MM.1S (cell line): ENCODE measurements at regions not wholly inside any gene's neighbourhood (a gene's known extent, or its start where the extent isn't known, plus 50 kb on each side); places are given as distances from the start of the nearest gene placed in this dataset.

Source experiments
- DNase-seq: peaks from one replicate; pipeline ENCODE4 v3.0.0-alpha.2; 2015
- H2AFZ ChIP-seq: fragments of 300-600 bp; sonication (generic); 2 replicates; pipeline ENCODE4 v1.6.0; 2016; ENCODE audit warnings: antibody characterized with exemption, low read length
- H3F3A ChIP-seq: fragments of 300-600 bp; sonication (generic); 2 replicates; pipeline ENCODE4 v1.6.1; 2016; ENCODE audit warnings: mild to moderate bottlenecking, antibody characterized with exemption, low read length, moderate library complexity, mixed read lengths; ENCODE audit not compliant: insufficient read depth
- H3K27ac ChIP-seq: fragments of 300-600 bp; sonication (generic); 2 replicates; pipeline ENCODE4 v1.5.1; 2016; ENCODE audit warnings: mild to moderate bottlenecking, low read length
- H3K27me3 ChIP-seq: fragments of 300-600 bp; sonication (generic); replicated peaks from 2 replicates; pipeline ENCODE4 v1.6.0; 2016; ENCODE audit warnings: low read length; ENCODE audit not compliant: insufficient read depth
- H3K36me3 ChIP-seq: fragments of 300-600 bp; sonication (generic); replicated peaks from 2 replicates; pipeline ENCODE4 v1.6.1; 2016; ENCODE audit warnings: mild to moderate bottlenecking, low read length, mixed read lengths; ENCODE audit not compliant: insufficient read depth
- H3K4me1 ChIP-seq: fragments of 300-600 bp; sonication (generic); 2 replicates; pipeline ENCODE4 v1.6.1; 2016; ENCODE audit warnings: low read length, mixed read lengths
- H3K4me2 ChIP-seq: fragments of 300-600 bp; sonication (generic); 2 replicates; pipeline ENCODE4 v1.6.0; 2016; ENCODE audit warnings: low read depth, low read length
- H3K4me3 ChIP-seq: fragments of 300-600 bp; sonication (generic); 2 replicates; pipeline ENCODE4 v1.5.1; 2016; ENCODE audit warnings: low read length, mixed read lengths
- H3K79me2 ChIP-seq: fragments of 300-600 bp; sonication (generic); 2 replicates; pipeline ENCODE4 v1.6.1; 2016; ENCODE audit warnings: mixed run types, low read length, mixed read lengths
- H3K9ac ChIP-seq: fragments of 300-600 bp; sonication (generic); 2 replicates; pipeline ENCODE4 v1.6.1; 2016; ENCODE audit warnings: low read length, mixed read lengths
- H3K9me2 ChIP-seq: fragments of 300-600 bp; sonication (generic); replicated peaks from 2 replicates; pipeline ENCODE4 v1.6.1; 2016; ENCODE audit warnings: mild to moderate bottlenecking, low read length, mixed read lengths; ENCODE audit not compliant: insufficient read depth
- H3K9me3 ChIP-seq: fragments of 300-600 bp; sonication (generic); replicated peaks from 2 replicates; pipeline ENCODE4 v1.6.1; 2016; ENCODE audit warnings: mild to moderate bottlenecking, low read length, mixed read lengths; ENCODE audit not compliant: insufficient read depth
- H4K20me1 ChIP-seq: fragments of 300-600 bp; sonication (generic); 2 replicates; pipeline ENCODE4 v1.6.1; 2016; ENCODE audit warnings: mild to moderate bottlenecking, low read length, moderate library complexity, mixed read lengths; ENCODE audit not compliant: insufficient read depth
- EZH2 ChIP-seq: fragments of 300-600 bp; sonication (generic); optimal IDR thresholded peaks from 2 replicates; pipeline ENCODE3; 2017; ENCODE audit warnings: low read depth, mild to moderate bottlenecking, antibody characterized with exemption, low read length, mixed read lengths
- EZH2phosphoT487 ChIP-seq: fragments of 300-600 bp; sonication (generic); IDR thresholded peaks from 2 replicates; pipeline ENCODE4 v1.6.1; 2018; ENCODE audit warnings: antibody characterized with exemption, low read length
- TF ChIP-seq, protein P1 (sequence below): fragments of 300-600 bp; sonication (generic); IDR thresholded peaks from 2 replicates; pipeline ENCODE4 v1.5.1; 2016; ENCODE audit warnings: antibody characterized with exemption, low read length, mixed read lengths

DNA sequence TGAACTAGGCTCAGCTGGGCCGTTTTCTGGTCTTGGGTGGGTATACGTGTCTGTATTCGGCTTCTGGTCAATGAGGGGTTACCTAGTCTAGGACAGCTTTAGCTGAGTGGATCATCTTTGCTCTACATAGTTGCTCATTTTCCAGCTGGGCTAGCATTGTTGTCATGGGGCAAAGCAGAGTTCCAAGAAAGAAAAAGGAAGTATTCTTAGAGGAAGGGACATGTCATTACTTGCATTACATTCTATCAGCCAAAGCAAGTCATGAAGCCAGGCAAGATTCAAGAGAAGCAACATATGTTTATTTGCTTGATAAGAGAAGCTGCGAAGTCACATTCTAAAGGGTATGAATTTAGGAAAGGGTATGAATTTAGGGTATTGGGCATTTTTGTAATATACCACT lies 396.5 kb downstream of the ZNF608 start:
- H3K27me3 ChIP-seq: no peaks in the 10 kb centered on the region
- no peak overlapping the region for H3K27ac ChIP-seq
- no peaks in the 10 kb centered on the region for H4K20me1 ChIP-seq
- no peak overlapping the region for H3K4me3 ChIP-seq
- TF ChIP-seq EZH2phosphoT487 (no peak), EZH2 (no peak)
- TF ChIP-seq, protein P1, sequence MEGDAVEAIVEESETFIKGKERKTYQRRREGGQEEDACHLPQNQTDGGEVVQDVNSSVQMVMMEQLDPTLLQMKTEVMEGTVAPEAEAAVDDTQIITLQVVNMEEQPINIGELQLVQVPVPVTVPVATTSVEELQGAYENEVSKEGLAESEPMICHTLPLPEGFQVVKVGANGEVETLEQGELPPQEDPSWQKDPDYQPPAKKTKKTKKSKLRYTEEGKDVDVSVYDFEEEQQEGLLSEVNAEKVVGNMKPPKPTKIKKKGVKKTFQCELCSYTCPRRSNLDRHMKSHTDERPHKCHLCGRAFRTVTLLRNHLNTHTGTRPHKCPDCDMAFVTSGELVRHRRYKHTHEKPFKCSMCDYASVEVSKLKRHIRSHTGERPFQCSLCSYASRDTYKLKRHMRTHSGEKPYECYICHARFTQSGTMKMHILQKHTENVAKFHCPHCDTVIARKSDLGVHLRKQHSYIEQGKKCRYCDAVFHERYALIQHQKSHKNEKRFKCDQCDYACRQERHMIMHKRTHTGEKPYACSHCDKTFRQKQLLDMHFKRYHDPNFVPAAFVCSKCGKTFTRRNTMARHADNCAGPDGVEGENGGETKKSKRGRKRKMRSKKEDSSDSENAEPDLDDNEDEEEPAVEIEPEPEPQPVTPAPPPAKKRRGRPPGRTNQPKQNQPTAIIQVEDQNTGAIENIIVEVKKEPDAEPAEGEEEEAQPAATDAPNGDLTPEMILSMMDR: no peak
- no peak overlapping the region for H3K4me2 ChIP-seq
- H3K9me3 ChIP-seq: no peaks in the 10 kb centered on the region
- no peaks in the 10 kb centered on the region for H3K79me2 ChIP-seq
- no peaks in the 10 kb centered on the region for H3K4me1 ChIP-seq
- no peaks in the 10 kb centered on the region for H3K36me3 ChIP-seq
- no peaks in the 10 kb centered on the region for H3K9me2 ChIP-seq
- H3F3A ChIP-seq: no peaks in the 10 kb centered on the region
- no peak for DNase-seq
- no peak overlapping the region for H3K9ac ChIP-seq
- H2AFZ ChIP-seq: no peak overlapping the region

DNA sequence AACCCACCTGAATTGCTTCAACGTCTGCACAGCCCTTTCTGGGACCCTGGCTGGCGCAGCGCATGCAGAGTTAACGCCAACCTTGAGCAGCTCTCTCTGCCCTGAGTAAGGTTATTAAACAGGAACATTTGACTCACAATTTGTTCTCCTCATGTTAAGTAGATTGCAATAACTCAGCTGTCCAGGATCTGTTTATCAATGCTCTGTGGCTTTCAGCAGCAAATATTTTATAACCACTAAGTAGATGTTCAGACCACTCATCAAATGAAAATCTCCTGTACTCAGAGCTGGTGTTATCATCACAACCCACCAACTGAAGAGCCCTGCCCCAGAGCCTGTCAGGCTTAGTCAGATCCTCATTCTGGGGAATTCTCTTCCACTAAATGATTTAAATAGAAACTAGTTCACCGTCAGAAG lies 403.0 kb downstream of the ZNF608 start:
- Histone ChIP-seq H3K9me2 (no peaks in the 10 kb centered on the region), H3K4me2 (no peak overlapping the region), H3K27ac (no peak overlapping the region), H3K36me3 (no peaks in the 10 kb centered on the region), H3K4me3 (no peak overlapping the region), H3K9me3 (no peaks in the 10 kb centered on the region), H3K4me1 (no peaks in the 10 kb centered on the region), H3K27me3 (no peaks in the 10 kb centered on the region), H3K9ac (no peak overlapping the region), H3F3A (no peaks in the 10 kb centered on the region), H2AFZ (no peak overlapping the region), H3K79me2 (no peaks in the 10 kb centered on the region), H4K20me1 (no peaks in the 10 kb centered on the region)
- TF ChIP-seq EZH2 (no peak), EZH2phosphoT487 (no peak)
- TF ChIP-seq, protein P1: no peak
- no peak for DNase-seq

DNA sequence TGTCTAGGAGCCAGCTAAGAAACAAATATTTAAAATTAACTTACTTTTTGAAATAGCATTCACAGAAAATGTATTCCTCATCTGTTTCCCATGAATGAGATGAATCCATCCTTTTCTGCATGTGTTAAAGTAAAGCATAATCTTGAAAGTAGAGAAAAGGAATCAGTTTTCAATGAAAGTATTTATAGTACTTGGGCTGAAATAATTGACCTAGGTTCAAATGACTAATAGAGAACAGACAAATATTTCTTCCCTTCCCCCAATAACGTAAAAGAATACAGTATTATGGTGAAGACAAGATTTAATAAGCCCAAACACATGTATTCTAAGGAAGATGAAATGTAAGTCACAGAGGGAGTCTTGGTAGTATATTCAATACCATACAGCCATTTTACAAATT lies 403.5 kb downstream of the ZNF608 start:
- Histone ChIP-seq H3K4me3 (no peak overlapping the region), H3K9me2 (no peaks in the 10 kb centered on the region), H4K20me1 (no peaks in the 10 kb centered on the region), H2AFZ (no peak overlapping the region), H3K4me1 (no peaks in the 10 kb centered on the region), H3K27me3 (no peaks in the 10 kb centered on the region), H3K9me3 (no peaks in the 10 kb centered on the region), H3K9ac (no peak overlapping the region), H3K4me2 (no peak overlapping the region), H3K79me2 (no peaks in the 10 kb centered on the region), H3F3A (no peaks in the 10 kb centered on the region), H3K36me3 (no peaks in the 10 kb centered on the region), H3K27ac (no peak overlapping the region)
- TF ChIP-seq EZH2 (no peak), EZH2phosphoT487 (no peak)
- TF ChIP-seq, protein P1: no peak
- no peak for DNase-seq
